ENCODE measurements at regions not wholly inside any gene's neighbourhood (a gene's known extent, or its start where the extent isn't known, plus 50 kb on each side); places are given as distances from the start of the nearest gene placed in this dataset.

GRCh38 chr7:26022982-26023381, 129.0 kb upstream of the NFE2L3 start:
- no peaks in the 10 kb centered on the region for H3K9me3 ChIP-seq
- H3K27me3 ChIP-seq, result peaks cover 45% of the 10 kb centered on the region
- H3K27ac ChIP-seq, result no peak overlapping the region
- H3K4me1 ChIP-seq (ENCODE audit: control insufficient read depth in 1 of 2, insufficient read depth in 1 of 2, low read depth in 1 of 2, low read length in 1 of 2), result no peaks in the 10 kb centered on the region
- no peak overlapping the region for H3K4me3 ChIP-seq (ENCODE audit: low read depth in 1 of 2, low read length in 1 of 2)
- TF ChIP-seq, protein P1, sequence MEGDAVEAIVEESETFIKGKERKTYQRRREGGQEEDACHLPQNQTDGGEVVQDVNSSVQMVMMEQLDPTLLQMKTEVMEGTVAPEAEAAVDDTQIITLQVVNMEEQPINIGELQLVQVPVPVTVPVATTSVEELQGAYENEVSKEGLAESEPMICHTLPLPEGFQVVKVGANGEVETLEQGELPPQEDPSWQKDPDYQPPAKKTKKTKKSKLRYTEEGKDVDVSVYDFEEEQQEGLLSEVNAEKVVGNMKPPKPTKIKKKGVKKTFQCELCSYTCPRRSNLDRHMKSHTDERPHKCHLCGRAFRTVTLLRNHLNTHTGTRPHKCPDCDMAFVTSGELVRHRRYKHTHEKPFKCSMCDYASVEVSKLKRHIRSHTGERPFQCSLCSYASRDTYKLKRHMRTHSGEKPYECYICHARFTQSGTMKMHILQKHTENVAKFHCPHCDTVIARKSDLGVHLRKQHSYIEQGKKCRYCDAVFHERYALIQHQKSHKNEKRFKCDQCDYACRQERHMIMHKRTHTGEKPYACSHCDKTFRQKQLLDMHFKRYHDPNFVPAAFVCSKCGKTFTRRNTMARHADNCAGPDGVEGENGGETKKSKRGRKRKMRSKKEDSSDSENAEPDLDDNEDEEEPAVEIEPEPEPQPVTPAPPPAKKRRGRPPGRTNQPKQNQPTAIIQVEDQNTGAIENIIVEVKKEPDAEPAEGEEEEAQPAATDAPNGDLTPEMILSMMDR (IDR thresholded peaks at IDR 0.05), result no peak
- no peaks in the 10 kb centered on the region for H3K36me3 ChIP-seq

DNA sequence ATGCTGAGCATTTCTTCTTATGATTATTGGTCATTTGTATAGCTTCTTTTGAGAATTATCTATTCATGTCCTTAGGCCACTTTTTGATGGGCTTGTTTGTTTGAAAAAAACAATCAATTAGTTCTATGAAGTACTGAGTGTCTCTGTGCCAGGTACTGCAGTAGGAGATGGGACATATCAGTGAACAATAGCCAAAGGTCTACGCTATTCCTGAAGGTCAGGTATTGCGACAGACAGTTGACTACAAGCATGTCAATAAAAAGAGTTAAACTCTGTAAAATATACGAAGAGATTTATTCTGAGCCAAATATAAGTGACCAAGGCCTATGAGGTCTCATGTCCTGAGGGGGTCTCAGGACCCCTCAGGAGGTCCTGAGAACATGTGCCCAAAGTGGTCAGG, 122.1 kb upstream of the NFE2L3 start:
- Histone ChIP-seq H3K27me3 (peaks cover 13% of the 10 kb centered on the region), H3K27ac (no peak overlapping the region), H3K9me3 (no peaks in the 10 kb centered on the region), H3K36me3 (no peaks in the 10 kb centered on the region), H3K4me1 (ENCODE audit: control insufficient read depth in 1 of 2, insufficient read depth in 1 of 2, low read depth in 1 of 2, low read length in 1 of 2) (no peaks in the 10 kb centered on the region), H3K4me3 (ENCODE audit: low read depth in 1 of 2, low read length in 1 of 2) (no peak overlapping the region)
- TF ChIP-seq, protein P1 (IDR thresholded peaks at IDR 0.05), result no peak

GRCh38 chr7:26034391-26034790, 117.6 kb upstream of the NFE2L3 start:
- Histone ChIP-seq H3K9me3 (no peaks in the 10 kb centered on the region), H3K27me3 (peaks cover 34% of the 10 kb centered on the region), H3K36me3 (no peaks in the 10 kb centered on the region), H3K4me3 (ENCODE audit: low read depth in 1 of 2, low read length in 1 of 2) (no peak overlapping the region), H3K27ac (no peak overlapping the region), H3K4me1 (ENCODE audit: control insufficient read depth in 1 of 2, insufficient read depth in 1 of 2, low read depth in 1 of 2, low read length in 1 of 2) (no peaks in the 10 kb centered on the region)
- TF ChIP-seq, protein P1 (IDR thresholded peaks at IDR 0.05), result no peak

DNA sequence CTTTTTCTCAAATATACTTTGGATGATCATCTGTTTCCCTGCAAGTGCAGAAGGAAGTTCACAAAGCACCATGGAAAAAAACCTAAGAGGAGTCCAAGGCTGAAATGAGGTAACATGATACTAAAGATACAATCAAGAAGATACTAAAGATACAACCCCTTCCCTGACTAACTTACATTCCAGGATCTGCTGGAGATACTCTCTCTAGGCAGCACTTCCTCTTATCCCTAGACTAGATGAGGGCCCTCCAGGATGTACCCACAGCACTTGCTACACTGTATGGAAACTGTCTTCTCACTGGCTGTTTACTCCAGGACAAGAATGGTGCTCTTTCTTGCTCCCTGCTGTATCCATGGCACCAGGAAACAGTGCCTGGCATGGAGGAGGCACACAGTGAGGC, 116.4 kb upstream of the NFE2L3 start:
- H3K9me3 ChIP-seq, result no peaks in the 10 kb centered on the region
- H3K4me1 ChIP-seq (ENCODE audit: control insufficient read depth in 1 of 2, insufficient read depth in 1 of 2, low read depth in 1 of 2, low read length in 1 of 2), result no peaks in the 10 kb centered on the region
- H3K27ac ChIP-seq, result no peak overlapping the region
- H3K27me3 ChIP-seq, result peaks cover 46% of the 10 kb centered on the region
- no peak overlapping the region for H3K4me3 ChIP-seq (ENCODE audit: low read depth in 1 of 2, low read length in 1 of 2)
- TF ChIP-seq, protein P1 (IDR thresholded peaks at IDR 0.05), result no peak
- H3K36me3 ChIP-seq, result no peaks in the 10 kb centered on the region

DNA sequence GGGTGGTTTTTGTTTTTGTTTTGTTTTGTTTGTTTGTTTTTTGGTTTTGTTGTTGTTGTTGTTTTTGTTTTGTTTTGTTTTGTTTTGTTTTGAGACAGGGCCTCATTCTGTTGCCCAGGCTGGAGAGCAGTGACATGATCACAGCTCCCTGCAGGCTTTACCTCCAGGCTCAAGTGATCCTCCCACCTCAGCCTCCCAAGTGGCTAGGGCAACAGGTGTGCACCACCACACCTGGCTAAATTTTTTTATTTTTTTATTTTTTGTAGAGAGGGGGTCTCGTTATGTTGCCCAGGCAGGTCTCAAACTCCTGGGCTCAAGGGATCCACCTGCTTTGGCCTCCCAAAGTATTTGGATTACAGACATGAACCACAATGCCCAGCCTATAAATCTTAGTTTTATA, 115.9 kb upstream of the NFE2L3 start:
- TF ChIP-seq, protein P1 (IDR thresholded peaks at IDR 0.05), result no peak
- no peak overlapping the region for H3K27ac ChIP-seq
- H3K9me3 ChIP-seq, result no peaks in the 10 kb centered on the region
- no peak overlapping the region for H3K4me3 ChIP-seq (ENCODE audit: low read depth in 1 of 2, low read length in 1 of 2)
- peaks cover 47% of the 10 kb centered on the region for H3K27me3 ChIP-seq
- H3K4me1 ChIP-seq (ENCODE audit: control insufficient read depth in 1 of 2, insufficient read depth in 1 of 2, low read depth in 1 of 2, low read length in 1 of 2), result no peaks in the 10 kb centered on the region
- H3K36me3 ChIP-seq, result no peaks in the 10 kb centered on the region

Measured in neutrophil (primary cell).